T-helper 1 cell treated with Interleukin-12 subunit alpha and Interleukin-12 subunit beta and Interleukin-4 antibody, amounts not matched to agents 30 μg/mL and 1 μg/mL, for 36 hours (primary cell): ENCODE measurements at regions not wholly inside any gene's neighbourhood (a gene's known extent, or its start where the extent isn't known, plus 50 kb on each side); places are given as distances from the start of the nearest gene placed in this dataset.

ENCODE experiments used
- H3K27ac Mint-ChIP-seq: one replicate; pipeline ENCODE4 v1.8.0; 2021; ENCODE audit warnings: mild to moderate bottlenecking, mixed read lengths
- H3K27me3 Mint-ChIP-seq: one replicate; pipeline ENCODE4 v1.8.0; 2021; ENCODE audit warnings: low read depth, mixed read lengths
- H3K36me3 Mint-ChIP-seq: one replicate; pipeline ENCODE4 v1.8.0; 2021; ENCODE audit warnings: low read depth, mixed read lengths
- H3K4me1 Mint-ChIP-seq: one replicate; pipeline ENCODE4 v1.8.0; 2021; ENCODE audit warnings: low read depth, mixed read lengths
- H3K4me3 Mint-ChIP-seq: one replicate; pipeline ENCODE4 v1.8.0; 2021; ENCODE audit warnings: mild to moderate bottlenecking, moderate library complexity, mixed read lengths
- H3K9me3 Mint-ChIP-seq: one replicate; pipeline ENCODE4 v1.8.0; 2021; ENCODE audit warnings: mixed read lengths

DNA sequence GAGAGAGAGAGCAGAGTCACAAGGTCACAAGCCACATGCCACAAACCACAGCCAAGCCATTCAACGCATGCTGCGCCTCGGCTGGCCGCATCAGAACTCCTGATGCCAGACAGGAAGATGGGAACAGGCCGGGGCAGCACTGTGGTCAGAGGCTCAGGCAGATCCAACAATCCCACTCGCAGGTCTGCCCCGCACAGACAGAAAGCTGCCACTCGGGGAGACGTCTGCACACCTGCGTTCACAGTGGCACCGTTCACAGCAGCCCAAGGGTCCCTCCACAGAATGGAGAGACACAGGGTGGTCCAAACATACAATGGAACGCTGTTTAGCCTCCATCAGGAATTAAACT, 408.8 kb downstream of the CTTN start:
- H3K27me3 Mint-ChIP-seq: no peaks in the 10 kb centered on the region
- H3K27ac Mint-ChIP-seq: no peak overlapping the region
- no peaks in the 10 kb centered on the region for H3K36me3 Mint-ChIP-seq
- peaks cover 4% of the 10 kb centered on the region for H3K9me3 Mint-ChIP-seq
- no peaks in the 10 kb centered on the region for H3K4me1 Mint-ChIP-seq
- no peak overlapping the region for H3K4me3 Mint-ChIP-seq

DNA sequence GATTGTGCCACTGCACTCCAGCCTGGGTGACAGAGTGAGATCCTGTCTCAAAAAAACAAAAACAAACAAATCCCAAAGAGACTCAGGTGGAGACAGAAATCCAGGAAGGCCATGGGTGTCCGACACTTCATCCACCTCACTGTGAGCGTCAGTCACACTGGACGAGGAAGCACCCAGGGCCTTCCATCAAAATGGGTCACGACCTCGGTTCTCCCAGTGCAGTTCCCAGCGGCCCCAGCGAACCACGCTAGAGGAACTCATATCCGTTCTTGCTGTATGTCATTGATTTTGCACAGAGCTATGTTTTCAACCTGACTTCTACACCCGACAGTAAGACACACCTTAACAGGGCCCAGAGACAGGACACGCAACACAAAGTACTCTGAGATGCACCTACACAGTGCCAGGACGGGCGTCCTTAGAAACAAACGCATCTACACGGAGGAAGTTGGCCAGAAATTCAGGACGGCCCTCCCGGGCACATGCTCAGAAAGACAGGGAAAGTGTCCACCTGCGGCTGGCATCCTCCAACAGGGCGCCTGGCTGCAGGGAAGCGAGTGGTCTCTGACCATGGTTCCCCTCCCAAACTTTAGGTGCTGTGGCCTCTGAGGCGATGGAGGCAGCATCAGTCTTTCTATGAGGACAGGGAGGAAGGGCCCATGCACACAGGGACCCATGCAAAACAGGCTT, 410.5 kb downstream of the CTTN start:
- no peaks in the 10 kb centered on the region for H3K27me3 Mint-ChIP-seq
- H3K4me3 Mint-ChIP-seq: no peak overlapping the region
- H3K9me3 Mint-ChIP-seq: no peaks in the 10 kb centered on the region
- H3K27ac Mint-ChIP-seq: no peak overlapping the region
- H3K36me3 Mint-ChIP-seq: no peaks in the 10 kb centered on the region
- no peaks in the 10 kb centered on the region for H3K4me1 Mint-ChIP-seq

DNA sequence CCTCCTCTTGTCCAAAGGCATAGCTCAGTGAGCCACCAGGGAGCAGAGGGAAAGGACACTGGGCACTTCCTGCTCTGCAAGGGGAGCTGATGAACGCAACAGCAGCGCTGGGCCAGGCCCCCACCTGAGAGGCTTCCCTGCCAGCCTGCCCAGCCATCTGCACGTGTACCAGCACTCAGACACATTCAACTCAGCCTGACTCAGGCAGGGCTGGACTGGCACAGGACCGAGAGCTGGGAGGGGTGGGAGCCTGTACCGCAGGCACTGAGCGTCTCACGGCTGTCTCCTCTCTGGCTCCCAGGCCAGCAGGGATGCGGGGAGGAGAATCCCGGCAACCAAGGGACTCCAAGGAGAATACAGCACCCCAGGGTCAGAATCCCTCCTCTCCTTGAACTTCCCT, 411.8 kb downstream of the CTTN start:
- Mint-ChIP-seq H3K4me1 (no peaks in the 10 kb centered on the region), H3K36me3 (no peaks in the 10 kb centered on the region), H3K4me3 (no peak overlapping the region), H3K9me3 (no peaks in the 10 kb centered on the region), H3K27me3 (no peaks in the 10 kb centered on the region), H3K27ac (no peak overlapping the region)

DNA sequence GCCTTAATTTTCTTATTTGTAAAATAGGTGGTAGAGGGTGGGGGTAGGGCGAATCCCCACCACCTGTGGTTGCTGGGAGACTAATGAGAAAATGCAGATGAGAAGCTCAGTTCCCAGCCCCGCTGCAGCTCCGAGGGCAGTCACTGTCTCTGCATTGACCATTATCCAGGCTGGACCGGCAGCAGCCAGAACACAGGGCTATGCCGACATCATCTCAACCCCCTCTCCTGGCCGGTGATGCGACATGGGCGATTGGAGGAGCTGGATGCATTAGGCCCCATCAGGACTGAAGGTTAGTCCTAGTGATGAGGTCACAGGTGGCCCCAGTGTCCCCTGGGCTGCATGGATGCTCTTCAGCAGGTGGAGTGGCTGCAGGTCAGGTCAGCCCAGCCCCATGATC, 412.4 kb downstream of the CTTN start:
- H3K27me3 Mint-ChIP-seq: no peaks in the 10 kb centered on the region

DNA sequence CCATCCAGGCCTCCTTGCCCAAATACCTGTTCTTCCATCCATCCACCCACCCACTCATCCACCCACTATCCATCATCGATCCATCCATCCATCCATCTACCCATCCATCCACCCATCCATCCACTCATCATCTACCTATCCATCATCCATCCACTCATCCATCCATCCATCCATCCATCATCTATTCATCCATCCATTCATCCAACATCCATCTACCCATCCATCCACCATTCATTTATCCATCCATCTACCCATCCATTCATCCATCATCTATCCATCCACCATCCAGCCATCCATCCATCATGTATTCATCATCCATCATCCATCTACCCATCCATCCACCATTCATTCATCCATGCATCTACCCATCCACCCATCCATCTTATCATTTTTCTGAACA, 413.2 kb downstream of the CTTN start:
- H3K36me3 Mint-ChIP-seq: no peaks in the 10 kb centered on the region
- H3K27ac Mint-ChIP-seq: no peak overlapping the region
- no peaks in the 10 kb centered on the region for H3K9me3 Mint-ChIP-seq
- no peak overlapping the region for H3K4me3 Mint-ChIP-seq
- no peaks in the 10 kb centered on the region for H3K27me3 Mint-ChIP-seq
- H3K4me1 Mint-ChIP-seq: no peaks in the 10 kb centered on the region

More for the DNA sequence above, 412.4 kb downstream of the CTTN start:
- Mint-ChIP-seq H3K4me1 (no peaks in the 10 kb centered on the region), H3K36me3 (no peaks in the 10 kb centered on the region), H3K27ac (no peak overlapping the region), H3K9me3 (no peaks in the 10 kb centered on the region), H3K4me3 (no peak overlapping the region)

DNA sequence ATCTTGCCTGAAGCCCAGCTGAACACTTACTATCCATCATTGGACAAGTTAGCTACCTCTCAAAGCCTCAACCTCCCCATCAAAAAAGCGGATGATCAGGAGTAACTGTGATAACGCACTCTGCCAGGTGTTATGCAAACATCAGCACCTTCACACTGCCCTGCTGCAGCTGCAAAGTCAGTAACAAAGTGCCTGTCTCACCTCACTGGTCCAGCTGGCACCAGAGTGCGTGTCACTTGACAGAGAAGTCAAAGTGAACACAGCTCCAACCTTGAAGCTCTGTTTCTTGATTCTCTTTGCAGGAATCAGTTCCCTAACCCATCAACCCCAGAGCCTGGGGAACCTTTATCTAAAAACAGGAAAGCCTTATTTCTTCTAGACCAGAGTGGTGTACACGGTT, 413.6 kb downstream of the CTTN start:
- H3K4me3 Mint-ChIP-seq: no peak overlapping the region
- H3K27me3 Mint-ChIP-seq: no peaks in the 10 kb centered on the region
- H3K9me3 Mint-ChIP-seq: no peaks in the 10 kb centered on the region
- H3K4me1 Mint-ChIP-seq: no peaks in the 10 kb centered on the region
- H3K36me3 Mint-ChIP-seq: no peaks in the 10 kb centered on the region
- H3K27ac Mint-ChIP-seq: no peak overlapping the region

DNA sequence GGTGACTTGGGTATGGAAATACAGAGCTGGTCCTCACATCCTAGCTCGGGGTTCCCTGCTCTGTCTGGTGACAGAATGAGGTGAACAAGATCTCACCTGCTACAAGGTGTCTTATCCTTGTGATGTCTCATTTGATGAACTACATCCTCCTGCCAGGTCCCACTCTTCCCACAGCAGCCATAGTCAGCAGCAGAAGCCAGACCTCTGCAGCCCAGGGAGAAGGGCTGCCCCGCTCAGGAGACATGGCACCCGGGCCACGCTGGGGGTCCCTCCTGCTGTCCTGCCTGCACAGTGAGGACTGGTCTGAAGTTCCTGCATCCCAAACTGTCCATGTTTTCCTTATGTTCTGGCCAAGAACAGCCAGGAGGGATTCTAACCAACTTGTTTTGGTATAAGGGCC, 414.1 kb downstream of the CTTN start:
- Mint-ChIP-seq H3K27ac (no peak overlapping the region), H3K36me3 (no peaks in the 10 kb centered on the region), H3K27me3 (no peaks in the 10 kb centered on the region), H3K4me1 (no peaks in the 10 kb centered on the region), H3K9me3 (no peaks in the 10 kb centered on the region), H3K4me3 (no peak overlapping the region)

DNA sequence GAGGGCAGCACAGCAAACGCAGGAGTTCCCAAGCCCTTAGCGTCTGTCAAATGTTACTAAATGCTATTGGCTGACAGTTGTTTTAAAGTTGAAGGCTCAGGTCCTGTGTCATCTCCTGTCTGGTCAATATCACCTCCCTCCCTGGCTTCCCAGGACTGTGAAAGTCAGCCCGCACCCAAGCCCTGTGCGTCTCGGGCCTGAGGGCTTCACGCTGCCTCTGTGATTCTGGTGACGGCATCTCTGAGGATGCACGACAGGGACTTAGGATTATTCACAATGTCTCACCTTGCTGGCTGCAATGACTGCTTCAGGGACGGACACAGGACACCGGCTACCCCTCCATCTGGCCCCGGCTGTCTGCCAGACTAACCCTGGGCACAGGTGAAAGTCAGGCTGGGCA, 415.3 kb downstream of the CTTN start:
- H3K4me3 Mint-ChIP-seq: no peak overlapping the region
- no peaks in the 10 kb centered on the region for H3K27me3 Mint-ChIP-seq
- no peak overlapping the region for H3K27ac Mint-ChIP-seq
- H3K36me3 Mint-ChIP-seq: no peaks in the 10 kb centered on the region
- no peaks in the 10 kb centered on the region for H3K4me1 Mint-ChIP-seq
- no peaks in the 10 kb centered on the region for H3K9me3 Mint-ChIP-seq

DNA sequence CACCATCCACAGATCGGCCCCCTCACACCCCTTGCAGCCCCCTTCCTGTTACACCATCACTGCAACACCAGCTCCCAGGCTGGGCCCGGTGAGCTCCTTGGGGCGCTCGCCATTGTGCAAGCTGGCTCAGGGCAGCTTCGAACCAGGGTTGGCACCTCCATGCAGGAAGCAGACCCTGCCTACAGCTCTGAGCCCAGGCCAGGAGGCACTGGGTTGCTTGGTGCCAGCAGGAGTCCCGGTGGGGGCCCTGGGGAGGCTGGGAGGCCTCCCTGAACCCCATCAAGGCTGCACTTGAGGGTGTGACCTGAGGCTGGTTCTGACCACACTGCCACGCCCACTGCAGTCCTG, 417.1 kb downstream of the CTTN start:
- Mint-ChIP-seq H3K4me1 (no peaks in the 10 kb centered on the region), H3K9me3 (no peaks in the 10 kb centered on the region), H3K27ac (no peak overlapping the region), H3K27me3 (no peaks in the 10 kb centered on the region), H3K36me3 (no peaks in the 10 kb centered on the region), H3K4me3 (no peak overlapping the region)

DNA sequence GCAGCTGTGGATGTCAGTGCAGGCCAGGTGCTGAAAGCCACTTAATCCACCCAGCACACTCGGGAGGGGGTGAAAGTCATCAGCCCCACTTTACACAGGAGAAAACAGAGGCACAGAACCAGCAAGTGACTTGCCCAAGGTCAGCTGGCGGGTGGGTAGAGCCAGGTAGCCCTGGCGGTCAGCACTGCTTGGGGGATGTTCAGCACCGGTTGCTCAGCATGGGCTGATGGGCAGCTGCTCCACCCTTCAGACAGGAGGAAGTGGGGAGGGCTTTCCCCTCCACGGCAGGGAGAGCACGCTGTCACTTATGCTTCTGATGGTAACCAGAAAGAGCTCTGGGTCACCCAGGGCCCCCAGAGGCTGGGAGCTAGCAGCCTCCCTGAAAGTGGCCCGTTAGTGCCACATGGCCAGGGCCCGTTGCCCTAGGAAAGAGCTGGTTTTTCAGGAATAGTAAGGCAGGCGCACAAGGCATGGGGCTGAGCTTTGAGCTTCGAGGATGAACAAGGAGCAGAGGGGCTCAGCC, 417.9 kb downstream of the CTTN start:
- H3K27ac Mint-ChIP-seq: no peak overlapping the region

DNA sequence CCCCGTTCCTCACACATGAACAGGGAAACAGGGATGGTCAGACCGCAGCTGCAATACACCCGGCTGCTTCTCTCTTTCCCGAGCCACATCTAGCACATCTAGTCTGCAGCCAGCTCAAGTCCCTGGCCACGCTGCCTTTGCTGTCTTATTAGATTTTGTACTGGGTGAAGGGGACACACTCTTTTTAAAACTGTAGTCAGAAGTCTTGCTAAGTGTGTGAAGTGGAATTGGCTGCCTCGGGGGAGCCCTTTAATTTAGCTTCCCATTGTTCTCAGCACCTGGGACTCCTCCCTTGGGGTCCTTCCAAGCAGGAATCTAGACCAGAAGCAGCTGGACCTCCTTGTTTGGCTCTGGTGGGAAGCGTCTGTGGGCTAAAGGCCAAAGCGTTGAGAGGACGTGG, 420.0 kb downstream of the CTTN start:
- Mint-ChIP-seq H3K36me3 (no peaks in the 10 kb centered on the region), H3K4me1 (no peaks in the 10 kb centered on the region), H3K9me3 (no peaks in the 10 kb centered on the region), H3K4me3 (no peak overlapping the region), H3K27ac (no peak overlapping the region), H3K27me3 (no peaks in the 10 kb centered on the region)

More for the DNA sequence above, 417.9 kb downstream of the CTTN start:
- no peaks in the 10 kb centered on the region for H3K9me3 Mint-ChIP-seq
- no peaks in the 10 kb centered on the region for H3K36me3 Mint-ChIP-seq
- no peak overlapping the region for H3K4me3 Mint-ChIP-seq
- no peaks in the 10 kb centered on the region for H3K27me3 Mint-ChIP-seq
- H3K4me1 Mint-ChIP-seq: no peaks in the 10 kb centered on the region

DNA sequence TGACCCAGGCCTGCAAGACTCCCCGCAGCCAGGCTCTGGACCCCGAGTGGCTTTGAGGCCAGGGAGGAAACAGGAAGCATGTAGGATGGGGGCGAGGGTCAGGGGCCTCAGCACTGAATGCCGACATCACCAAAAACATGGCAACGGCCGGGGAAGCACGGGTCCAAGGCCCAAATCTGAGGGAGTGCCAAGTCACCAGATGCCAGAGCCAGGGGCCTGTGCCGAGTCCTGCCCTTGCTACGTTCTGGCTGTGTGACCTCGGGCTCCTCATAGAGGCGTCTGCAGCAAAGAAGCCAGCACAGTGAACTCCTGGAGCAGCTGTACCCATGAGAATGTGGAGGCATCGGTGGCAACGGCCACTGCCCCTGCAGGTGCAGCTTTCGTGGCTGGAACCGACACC, 420.7 kb downstream of the CTTN start:
- Mint-ChIP-seq H3K9me3 (no peaks in the 10 kb centered on the region), H3K27me3 (peaks cover 6% of the 10 kb centered on the region), H3K4me1 (no peaks in the 10 kb centered on the region), H3K36me3 (no peaks in the 10 kb centered on the region), H3K4me3 (no peak overlapping the region), H3K27ac (no peak overlapping the region)

DNA sequence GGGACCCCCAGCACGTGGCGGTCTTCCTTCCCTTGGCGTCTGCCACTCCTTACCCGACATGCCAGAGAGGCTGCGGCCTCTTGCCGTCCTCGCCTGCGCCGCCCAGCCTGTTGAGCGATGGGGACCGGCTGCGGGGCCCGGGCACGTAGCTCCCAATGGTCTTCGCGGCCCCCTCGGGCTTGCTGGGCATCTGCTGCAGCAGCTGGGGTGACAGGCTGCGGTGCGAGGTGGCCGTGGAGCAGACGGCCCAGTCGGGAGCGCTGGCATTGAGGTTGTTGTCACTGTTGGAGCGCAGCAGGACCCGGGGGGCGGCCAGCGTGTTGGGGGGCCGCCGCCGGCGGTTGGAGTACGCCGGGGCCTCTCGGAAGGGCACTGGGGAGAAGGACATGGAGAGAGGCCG, 422.0 kb downstream of the CTTN start:
- Mint-ChIP-seq H3K27me3 (peaks cover 12% of the 10 kb centered on the region), H3K4me3 (no peak overlapping the region), H3K27ac (no peak overlapping the region), H3K9me3 (no peaks in the 10 kb centered on the region), H3K4me1 (no peaks in the 10 kb centered on the region), H3K36me3 (no peaks in the 10 kb centered on the region)

DNA sequence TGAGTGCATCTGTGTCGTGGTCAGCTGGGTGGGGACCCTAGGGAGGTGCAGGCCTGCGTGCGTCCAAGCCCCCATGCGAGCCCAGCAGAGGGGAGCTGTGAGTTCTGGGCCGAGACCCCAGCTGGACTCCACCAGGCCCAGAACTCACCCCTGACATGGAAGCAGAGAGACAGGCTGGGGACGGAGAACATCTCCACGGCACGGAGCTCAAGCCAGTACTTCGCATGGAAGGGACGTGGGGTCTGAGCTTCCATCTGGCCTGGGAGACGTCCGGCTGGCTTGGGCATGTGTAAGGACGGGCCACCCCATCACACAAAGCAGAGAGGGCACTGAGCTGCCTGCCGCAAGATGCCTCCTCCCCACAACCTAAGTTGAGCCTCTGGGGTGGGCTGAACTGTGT, 422.4 kb downstream of the CTTN start:
- Mint-ChIP-seq H3K9me3 (no peaks in the 10 kb centered on the region), H3K4me1 (no peaks in the 10 kb centered on the region), H3K27me3 (peaks cover 16% of the 10 kb centered on the region), H3K4me3 (no peak overlapping the region), H3K36me3 (no peaks in the 10 kb centered on the region), H3K27ac (no peak overlapping the region)

DNA sequence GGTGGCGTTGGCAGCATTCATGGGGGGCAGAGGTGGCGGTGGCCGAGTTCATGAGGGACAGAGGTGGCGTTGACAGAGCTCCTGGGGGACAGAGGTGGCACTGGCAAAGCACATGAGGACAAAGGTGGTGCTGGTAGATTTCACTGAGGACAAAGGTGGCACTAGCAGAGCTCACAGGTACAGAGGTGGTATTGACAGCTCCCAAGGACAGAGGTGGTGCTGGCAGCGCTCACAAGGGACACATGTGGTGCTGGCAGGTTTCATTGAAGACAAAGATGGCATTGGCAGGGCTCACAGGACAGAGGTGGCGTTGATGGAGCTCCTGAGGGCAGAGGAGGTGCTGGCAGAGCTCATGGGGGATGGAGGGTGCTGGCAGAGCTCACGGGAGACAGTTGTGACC, 425.4 kb downstream of the CTTN start:
- Mint-ChIP-seq H3K27ac (no peak overlapping the region), H3K36me3 (no peaks in the 10 kb centered on the region), H3K4me1 (no peaks in the 10 kb centered on the region), H3K4me3 (no peak overlapping the region), H3K27me3 (peaks cover 30% of the 10 kb centered on the region), H3K9me3 (no peaks in the 10 kb centered on the region)
